NAMALWA (cell line): ENCODE measurements at regions not wholly inside any gene's neighbourhood (a gene's known extent, or its start where the extent isn't known, plus 50 kb on each side); places are given as distances from the start of the nearest gene placed in this dataset.
"Not testable (repeated sequence)": the region's sequence is repeated elsewhere in the genome, so short reads cannot be mapped to it uniquely, and the experiment has no call there.

Experiments used
- DNase-seq: peaks from one replicate; pipeline ENCODE4 v3.0.0-alpha.2; 2015; ENCODE audit warnings: low spot score

DNA sequence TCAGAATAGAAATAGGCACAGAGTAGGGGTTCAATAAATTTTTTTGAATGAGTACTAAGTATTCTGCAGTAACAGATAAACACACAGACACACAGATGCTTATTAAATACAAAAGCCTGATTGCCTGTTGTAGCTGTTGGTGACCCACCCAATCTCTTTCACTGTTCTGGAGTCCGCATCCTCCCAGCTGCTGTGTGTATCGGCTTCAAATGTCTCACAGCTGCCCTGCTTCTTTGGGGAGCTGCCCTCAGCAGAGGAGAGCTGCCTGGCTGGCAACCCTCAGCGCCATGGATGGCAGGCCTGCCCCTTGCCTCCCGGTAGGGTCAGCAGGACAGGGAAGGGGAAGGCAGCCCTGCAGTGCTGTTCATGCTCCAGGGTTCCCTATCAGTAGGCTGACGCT is 50.5 kb upstream of the PRNP start:
- no peak for DNase-seq

DNA sequence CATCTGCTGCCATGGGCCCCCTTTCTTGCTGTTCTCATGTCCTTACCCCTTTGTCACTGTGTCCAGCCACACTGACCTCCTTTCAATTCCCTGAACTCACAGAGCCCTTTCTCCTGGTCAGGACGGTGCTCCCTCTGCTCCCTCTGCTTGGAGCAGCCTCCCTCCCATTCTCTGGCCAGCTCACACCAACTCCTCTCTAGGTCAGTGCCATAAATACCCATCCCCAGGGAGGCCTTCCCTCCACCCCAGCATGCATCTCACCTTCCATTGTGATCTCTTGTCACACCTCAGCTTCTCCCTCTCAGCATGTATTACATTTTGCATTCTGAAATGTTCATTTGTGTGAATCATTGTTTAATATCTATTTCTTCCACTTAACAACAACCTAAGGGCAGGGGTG is 50.9 kb upstream of the PRNP start:
- no peak for DNase-seq

DNA sequence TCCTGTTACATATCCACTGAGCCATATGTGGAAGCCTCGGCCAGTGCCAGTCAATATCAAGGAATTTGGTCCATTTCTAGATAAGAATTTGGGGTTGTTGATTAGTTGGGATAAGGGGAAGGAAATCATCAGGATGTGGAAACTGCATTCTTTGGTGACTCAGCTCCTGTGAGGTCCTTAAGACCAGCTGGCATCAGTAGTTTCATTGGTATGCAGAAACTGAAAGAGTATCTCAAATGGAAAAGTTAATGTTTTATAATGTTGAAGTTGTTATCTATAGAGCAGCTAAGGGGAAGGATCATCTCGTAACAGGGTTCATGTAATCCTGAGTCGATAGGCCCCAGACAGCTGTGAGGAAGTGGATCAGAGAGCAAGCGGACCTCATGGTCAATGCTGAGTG is 52.5 kb upstream of the PRNP start:
- no peak for DNase-seq

DNA sequence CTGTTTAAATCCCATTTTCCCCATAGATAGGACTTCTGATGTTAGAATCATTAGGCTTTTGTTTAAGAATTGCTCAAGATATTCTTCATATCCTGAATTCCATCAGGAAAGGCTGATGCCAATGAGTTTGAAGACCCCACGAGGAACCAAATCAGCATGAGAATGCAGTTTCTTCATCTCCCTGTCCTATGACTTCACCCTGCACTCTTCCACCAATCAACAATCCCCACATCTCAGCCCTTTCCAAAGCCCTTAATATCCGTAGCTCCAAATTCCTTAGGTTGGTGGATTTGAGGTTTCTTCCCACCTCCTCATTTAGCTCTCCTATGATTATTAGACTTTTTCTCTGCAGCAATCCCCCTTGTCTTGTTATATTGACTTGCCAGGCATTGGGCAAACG is 52.9 kb upstream of the PRNP start:
- DNase-seq = no peak

DNA sequence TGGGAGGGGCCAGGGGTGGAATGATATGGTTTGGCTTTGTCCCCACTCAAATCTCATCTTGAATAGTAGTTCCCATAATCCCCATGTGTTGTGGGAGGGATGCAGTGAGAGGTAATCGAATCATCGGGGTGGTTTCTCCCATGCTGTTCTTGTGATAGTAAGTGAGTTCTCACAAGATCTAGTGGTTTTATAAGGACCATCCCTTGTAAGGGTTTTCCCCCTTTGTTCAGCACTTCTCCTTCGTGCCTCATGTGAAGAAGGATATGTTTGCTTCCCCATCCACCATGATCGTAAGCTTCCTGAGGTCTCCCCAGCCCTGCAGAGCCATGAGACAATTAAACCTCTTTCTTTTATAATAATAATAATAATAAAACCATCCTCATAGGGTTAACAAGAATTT is 53.4 kb upstream of the PRNP start:
- DNase-seq = no peak

DNA sequence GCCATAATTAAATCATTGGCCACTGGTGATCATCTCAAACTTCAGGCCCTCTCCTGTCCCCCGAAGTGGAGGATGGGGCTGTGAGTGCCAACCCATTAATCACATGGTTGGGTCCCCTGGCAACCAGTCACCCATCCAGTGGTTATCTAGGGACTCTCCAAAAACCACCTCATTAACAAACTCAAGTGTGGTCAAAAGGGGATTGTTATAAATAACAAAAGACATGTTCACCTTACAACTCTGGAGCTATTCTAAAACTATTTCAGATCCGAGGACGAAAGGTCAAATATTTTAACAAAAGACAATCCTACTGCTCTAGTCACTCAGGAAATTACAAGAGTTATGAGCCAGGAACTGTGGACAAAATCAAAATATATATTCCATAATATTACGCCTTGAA is 60.0 kb upstream of the PRNP start:
- DNase-seq = no peak

DNA sequence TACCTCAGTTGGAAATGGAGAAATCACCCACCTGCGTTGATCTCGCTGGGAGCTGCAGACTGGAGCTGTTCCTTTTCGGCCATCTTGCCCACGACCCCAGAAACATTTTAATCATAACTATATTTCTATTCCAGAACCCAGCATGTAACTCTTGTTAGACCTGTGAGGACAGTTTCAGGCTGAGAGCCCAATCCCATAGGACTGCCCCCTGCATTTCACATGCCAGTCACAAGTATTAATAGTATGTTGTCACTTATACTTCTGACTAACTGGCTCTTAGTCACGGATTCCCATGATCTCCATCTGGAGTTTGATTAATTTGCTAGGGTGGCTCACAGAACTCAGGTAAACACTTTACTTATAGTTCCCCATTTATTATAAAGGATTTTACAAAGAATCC is 60.6 kb upstream of the PRNP start:
- DNase-seq = no peak

DNA sequence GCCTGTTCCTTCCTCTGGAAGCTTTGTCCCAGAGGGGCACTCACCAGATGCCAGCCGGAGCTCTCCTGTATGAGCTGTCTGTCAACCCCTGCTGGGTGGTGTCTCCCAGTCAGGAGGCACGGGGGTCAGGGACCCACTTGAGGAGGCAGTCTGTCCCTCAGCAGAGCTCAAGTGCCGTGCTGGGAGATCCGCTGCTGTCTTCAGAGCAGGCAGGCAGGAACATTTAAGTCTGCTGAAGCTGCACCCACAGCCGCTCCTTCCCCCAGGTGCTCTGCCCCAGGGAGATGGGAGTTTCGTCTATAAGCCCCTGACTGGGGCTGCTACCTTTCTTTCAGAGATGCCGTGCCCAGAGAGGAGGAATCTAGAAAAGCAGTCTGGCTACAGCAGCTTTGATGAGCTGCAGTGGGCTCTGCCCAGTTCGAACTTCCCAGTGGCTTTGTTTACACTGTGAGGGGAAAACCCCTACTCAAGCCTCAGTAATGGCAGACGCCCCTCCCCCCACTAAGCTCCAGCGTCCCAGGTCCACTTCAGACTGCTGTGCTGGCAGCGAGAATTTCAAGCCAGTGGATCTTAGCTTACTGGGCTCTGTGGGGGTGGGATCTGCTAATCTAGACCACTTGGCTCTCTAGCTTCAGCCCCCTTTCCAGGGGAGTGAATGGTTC is 61.5 kb upstream of the PRNP start:
- not testable (repeated sequence) for DNase-seq

DNA sequence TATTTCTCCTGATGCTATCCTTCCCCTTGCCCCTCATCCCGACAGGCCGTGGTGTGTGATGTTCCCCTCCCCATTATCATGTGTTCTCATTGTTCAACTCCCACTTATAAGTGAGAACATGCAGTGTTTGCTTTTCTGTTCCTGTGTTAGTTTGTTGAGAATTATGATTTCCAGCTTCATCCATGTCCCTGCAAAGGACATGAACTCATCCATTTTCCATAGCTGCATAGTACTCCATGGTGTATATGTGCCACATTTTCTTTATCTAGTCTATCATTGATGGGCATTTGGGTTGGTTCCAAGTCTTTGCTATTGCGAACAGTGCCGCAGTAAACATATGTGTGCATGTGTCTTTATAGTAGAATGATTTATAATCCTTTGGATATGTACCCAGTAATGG is 67.1 kb upstream of the PRNP start:
- not testable (repeated sequence) for DNase-seq

DNA sequence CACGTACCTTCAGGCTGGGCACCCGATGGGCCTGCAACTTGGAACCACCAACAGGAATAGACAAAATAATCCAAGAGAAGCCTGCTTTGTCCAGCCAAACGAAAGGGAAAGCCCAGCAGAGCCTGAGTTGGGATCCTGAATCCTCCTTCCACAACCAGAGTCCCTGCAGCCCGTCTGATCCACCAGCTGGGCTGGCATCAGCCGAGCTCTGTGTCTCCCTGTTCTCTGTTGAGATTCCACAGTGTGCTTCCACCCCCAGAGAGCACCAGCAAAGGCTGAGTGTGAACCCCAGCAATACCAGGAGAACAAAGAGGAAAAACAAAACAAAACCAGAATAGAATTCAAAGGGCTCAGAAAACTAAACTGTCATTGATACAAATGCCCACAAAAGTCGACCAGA is 68.8 kb upstream of the PRNP start:
- DNase-seq = no peak

DNA sequence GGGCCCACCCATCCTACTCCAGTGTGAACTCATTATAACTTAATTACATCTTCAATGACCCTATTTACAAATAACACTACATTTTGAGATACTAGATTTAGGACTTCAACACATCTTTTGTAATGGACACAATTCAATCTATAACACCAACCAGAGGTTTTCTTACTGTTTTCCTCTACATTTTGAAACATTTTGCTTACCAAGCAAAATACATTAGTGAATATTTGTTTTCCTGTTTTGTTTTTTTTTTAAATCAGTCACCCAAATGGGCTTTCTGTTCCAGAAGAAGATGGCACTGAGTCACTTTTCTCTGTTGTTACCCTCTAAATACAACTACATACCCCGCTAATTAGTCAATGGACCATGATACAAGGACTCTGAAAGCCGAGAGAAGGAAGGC is 69.2 kb upstream of the PRNP start:
- DNase-seq = no peak

DNA sequence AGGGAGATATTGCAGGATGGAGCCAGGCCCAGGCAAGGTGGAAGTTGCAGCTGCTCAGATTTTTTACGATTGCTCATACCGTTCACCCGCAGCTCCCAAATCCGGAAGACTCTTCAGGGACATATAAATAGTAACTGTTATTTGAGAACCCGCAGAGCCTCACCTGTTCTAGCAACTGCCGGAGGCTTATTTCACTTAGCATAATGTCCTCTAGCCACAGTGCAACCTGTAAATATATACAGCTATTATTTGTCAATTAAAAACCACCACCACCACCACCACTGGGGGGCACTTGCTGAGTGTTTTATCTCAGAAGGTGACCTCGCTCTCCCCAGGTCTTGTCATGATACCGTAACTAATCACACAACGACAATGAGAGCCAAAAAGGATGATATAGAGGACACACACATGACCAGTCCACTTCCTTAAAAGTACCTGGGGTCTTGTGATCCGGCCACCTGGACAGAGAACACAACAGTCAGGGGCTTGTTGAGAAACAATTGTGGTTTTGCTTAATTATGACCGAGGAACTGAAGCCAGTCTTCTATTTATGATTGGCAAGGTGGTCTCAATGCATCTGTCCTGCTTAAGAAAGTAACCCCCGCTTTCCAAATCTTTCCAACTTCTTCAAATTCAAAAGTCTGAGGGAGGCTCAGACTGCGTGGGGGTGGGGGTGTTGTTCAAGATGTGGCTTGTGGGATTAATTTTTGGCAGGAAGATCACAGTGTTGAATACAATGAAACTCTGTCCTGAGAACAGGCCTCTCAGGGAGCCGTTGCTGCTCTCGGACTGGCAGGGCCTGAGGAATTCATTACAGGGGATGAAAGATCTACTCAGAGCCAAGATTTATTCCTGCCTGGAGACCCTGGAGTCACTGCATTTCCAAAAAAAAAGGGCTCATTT is 72.3 kb upstream of the PRNP start:
- peak; percentile 79 for DNase-seq

DNA sequence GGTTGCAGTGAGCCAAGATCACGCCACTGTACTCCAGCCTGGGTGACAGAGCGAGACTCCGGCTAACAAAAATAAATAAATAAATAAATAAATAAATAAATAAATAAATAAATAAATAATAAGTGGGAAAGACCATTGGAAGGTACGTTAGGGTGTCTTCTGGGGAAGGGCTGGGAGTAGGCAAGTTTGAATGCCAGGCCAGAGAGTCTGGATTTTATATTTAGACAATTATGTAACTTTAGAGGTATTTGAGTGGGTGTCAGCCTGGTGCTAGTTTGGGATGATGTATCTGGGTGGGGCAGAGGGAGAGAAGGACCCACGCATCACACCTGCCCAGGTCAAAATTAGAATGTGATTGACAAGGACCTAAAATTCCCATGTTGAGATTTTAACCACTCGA is 73.1 kb upstream of the PRNP start:
- no peak for DNase-seq

DNA sequence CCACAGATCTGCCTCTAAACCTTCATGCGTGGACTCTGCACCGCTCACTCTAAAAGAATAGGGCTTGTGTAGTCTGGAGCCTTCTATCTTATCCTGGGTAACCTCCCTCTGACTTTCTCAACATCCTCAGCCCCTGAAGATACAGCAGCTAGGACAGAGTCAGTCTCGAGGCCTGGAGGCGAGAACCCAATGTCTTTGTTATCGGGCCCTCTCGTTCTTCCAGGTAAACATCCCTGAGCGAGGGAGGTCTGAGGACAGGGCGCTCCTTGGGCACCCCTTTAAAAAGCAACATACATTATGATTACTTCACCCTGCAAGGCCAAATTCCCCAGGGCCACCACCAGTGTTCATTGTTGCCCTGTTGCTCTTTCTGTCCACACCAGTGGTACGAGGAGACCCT is 75.4 kb upstream of the PRNP start:
- DNase-seq = no peak

DNA sequence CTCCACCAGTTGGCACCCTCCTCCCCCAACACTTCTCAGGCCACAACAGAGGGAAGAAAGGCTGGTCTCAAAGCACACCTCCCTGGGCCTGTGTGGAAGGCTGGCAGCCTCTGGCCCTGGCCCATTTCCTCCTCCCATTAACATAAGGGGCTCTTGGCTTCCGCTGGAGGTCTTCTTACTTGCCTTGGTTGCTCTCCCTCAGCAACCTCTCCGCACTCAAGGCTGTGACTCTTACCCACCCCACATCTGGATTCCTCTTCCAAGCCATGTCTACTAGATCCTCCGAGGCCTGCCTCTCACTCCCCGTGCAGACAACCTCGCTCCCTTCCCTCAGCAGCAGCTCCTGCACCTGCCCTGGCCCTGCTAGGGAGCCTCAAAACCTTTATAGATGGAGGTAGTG is 76.7 kb upstream of the PRNP start:
- no peak for DNase-seq

DNA sequence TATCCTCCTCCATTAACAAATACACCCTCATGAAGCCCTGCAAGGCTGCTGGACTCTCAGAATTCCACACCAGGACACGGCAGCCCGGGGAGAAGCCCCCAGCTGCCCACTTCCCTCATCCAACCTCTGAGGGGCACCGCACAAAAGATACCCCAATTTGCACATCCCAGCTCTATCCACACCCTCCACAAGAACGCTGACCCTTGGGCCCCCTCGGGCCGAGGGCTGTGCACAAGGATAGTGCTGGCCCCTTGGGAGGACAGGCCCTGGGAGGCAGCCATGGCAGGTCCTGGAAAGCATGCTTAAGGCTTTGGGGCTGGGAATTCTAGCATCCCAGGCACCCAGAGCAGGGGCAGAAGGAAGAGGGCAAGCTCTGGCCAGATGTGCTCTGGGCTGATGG is 77.4 kb upstream of the PRNP start:
- DNase-seq = no peak

DNA sequence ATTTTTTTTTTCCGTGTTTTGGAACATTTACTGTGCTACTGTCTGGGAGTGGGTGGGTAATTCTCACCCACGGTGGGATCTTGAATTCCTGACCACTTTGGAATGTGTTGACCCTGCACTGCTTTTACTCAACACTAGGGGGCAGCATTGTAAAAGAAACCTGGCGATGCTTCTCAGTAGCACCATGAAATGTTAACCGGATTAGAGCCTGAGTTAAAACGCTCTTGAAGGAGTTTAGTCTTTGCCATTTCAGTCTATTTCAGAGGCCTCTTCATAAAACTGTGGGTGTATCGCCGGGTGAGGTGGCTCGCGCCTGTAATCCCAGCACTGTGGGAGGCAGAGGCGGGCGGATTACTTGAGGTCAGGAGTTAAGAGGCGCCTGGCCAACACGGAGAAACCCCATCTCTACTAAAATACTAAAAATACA is 79.0 kb upstream of the PRNP start:
- peak; percentile 80 for DNase-seq

DNA sequence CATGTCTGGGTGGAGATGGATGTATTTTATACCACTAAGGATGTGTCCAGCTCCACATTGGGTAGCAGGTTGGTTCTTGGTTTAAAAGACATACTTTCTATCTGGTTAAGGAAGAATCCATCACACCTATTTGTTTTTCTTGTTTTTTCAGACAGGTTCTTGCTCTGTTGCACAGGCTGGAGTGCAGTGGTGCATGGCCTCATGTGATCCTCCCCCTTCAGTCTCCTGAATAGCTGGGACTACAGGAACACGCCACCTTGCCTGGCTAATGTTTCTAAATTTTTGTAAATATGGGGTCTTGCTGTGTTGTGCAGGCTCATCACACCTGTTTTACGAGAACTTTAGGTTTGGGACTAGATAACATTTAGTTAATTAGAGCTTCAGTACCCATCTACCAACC is 80.2 kb upstream of the PRNP start:
- no peak for DNase-seq

DNA sequence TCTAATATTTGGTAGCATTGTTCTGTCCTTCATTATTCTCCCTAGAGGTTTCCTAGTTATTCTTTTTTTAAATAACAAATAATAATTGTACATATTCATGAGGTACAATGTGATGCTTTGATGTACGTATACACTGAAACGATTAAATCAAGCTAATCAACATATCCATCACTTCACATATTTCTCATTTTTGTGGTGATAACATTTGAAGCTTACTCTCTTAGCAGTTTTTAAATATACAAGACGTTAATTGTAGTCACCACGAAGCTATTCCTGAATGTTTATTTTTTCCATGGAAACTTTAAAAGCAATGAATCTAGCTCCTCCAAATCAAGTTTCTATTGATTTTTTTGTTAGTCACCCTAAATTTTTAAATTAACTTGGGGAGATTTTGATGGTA is 81.1 kb upstream of the PRNP start:
- no peak for DNase-seq

DNA sequence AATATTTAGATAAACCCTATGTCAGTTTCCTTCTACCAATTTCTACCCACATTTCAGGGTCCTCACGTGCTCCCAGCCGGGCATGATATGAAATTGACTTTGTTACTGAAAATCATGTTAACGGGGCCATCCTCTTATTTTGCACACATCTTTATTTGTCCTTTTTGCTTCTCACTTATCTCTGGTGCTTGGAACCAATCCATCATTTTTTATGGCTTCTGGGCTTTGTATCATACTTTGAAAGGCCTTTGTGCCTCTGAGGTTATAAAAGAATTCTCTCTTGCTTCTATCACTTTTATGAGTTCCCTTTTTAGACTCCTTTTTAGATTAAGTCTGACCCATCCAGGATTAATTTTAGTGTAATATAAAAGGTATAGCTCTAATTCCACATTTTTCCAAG is 81.7 kb upstream of the PRNP start:
- no peak for DNase-seq

DNA sequence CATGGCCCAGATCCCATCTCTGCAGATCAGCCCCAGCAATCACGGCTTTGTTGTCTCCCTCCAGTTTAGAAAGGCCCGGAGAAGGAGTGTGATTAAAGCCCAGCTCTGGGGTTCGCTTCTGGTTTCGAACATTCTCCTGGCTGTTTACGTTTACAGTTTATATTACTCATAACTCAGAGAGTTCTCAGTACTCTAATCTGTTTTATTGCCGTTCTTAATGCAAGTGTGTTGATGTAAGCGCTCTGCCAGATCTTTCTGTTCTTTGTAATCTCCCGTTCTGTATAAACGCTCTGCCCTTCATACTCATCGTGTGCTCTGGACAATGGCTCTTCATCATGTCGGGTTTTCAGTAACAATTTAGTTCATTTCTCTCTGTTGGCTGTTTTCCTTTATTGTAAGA is 82.5 kb upstream of the PRNP start:
- no peak for DNase-seq

DNA sequence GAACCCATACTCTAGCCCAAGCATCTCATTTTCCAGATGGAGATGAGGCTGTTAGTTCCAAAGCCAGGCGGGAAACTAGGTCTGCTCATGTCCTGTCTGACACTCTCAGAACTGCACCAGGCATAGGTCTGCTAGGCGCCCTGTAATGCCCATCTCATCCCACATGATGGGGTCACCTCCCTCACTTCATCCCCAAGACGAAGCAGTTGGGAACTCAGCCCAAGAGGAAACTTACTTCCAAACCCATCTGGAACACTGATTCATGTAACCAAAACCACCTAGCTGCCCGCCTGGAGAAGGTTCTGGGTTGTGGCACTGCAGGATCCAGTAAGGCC is 84.0 kb upstream of the PRNP start:
- no peak for DNase-seq

DNA sequence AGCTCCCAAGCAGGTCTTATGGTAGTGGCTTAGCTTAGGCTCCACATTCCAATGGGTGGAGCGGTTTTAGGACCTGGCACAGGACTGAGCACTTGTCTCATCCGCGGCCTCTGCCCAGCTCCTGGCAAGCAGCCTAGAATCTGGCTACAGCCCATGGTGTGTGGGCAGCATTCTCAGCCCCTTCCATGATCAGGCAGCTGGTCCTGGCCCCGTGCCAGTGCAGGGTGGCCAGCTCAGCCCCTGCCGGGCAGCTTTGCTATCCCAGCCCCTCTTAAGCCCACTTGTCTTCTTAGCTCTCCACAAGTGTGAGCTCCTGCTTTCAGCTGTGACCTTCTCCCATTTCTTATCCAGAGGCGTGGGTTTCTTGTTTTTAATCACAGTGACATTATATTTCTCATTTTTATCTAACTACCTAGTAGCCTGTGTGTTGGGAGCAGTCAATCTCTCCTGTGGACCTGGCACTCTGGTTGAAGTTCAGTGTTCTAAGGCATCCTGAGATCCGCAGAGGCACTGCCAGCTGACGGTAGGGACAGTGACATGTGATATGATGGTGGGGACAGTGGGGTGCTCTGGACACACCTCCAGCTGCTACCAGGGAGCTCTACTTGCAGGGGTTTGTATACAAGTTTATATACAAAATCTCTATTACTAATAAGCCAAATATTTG is 84.5 kb upstream of the PRNP start:
- no peak for DNase-seq
